Suppressor macrophage treated with lipopolysaccharide for 4 hours (primary cell): ENCODE measurements at regions not wholly inside any gene's neighbourhood (a gene's known extent, or its start where the extent isn't known, plus 50 kb on each side); places are given as distances from the start of the nearest gene placed in this dataset.
"Not testable (repeated sequence)": the region's sequence is repeated elsewhere in the genome, so short reads cannot be mapped to it uniquely, and the experiment has no call there.

Experiments
- DNase-seq: peaks from one replicate; pipeline ENCODE4 v3.0.0-alpha.2; 2020

- no peak for DNase-seq
Observed at GRCh38 chr1:67947114-67947513, 103.3 kb downstream of the DIRAS3 start.

DNA sequence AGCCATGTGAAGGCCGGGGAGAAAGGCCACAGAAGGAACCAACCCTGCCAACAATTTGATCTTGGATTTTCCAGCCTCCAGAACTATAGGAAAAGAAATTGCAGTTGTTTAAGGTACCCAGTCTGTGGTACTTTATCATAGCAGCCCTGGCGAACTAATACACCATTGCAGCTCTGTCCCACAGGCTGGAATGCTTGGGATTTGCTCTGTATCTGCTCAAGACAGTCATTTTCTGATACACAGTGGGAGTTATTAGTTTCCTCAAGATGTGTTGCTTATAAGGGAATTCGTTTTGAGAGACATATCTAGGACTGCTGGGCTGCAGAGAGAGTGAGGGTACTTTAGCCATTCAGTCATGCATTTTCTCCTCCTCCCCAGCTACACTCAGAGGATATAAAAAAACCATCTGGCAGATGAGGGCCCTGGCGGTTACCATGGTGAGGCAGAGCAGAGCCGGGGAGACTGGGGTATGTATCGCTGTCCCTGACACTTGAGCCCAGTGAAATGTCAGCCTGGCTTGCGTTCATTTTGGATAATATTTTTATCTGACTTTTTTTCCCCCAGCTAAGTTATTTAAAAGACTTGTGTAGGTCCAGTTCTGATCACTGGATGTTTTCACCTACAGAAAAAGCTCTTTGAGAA lies 104.6 kb downstream of the DIRAS3 start:
- no peak for DNase-seq

- DNase-seq, result no peak
Observed at GRCh38 chr1:67942274-67942673, 108.2 kb downstream of the DIRAS3 start.

GRCh38 chr1:67941746-67942145 lies 108.5 kb upstream of the GNG12 start:
- DNase-seq, result no peak

GRCh38 chr1:67941155-67941554 lies 107.9 kb upstream of the GNG12 start:
- no peak for DNase-seq

DNA sequence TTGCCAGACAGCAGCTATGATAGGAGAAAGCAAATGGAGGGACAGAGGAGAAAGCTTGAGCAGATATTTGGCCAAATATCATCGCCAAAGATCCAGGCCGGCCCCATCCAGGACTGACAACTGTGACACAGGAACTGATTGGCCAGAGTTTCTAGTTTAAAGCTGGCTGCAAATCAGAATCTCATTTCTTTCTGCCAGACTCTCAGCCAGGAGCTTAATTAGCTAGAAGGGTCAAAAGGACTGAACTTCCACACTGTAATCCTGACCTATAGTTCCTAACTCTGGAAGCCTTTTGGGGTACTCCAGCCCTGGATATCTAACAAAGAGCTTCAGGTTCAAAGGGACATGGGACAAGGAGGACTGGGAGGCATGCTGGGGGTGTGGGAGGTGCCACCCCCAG lies 106.7 kb upstream of the GNG12 start:
- no peak for DNase-seq

DNA sequence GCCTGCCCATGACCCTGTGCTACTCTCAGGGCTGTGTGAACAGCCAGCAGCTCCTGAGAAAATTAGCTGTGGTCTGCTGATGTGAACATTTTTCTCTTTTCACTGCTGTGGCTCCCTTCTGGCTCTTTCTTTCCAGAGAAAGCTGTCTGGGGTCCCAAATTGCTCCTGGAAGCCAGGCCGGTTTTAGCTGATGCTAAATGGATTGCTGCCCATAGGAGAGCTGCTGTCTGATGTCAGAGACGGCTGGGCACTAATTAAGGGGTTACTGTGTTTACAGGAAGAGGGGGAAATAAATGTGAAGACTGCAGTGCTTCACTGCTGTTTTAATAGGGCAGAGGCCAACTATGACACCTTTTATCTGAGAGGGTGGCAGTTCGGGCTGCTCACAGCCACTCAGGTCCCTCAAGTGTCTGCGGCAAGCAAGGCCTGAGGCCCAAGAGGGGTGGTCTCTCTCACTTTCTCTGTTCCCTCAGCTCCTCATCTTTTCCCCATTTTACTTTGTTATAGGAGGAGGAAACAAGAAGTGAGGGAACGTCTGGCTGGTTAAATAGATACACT lies 106.0 kb upstream of the GNG12 start:
- no peak for DNase-seq

DNA sequence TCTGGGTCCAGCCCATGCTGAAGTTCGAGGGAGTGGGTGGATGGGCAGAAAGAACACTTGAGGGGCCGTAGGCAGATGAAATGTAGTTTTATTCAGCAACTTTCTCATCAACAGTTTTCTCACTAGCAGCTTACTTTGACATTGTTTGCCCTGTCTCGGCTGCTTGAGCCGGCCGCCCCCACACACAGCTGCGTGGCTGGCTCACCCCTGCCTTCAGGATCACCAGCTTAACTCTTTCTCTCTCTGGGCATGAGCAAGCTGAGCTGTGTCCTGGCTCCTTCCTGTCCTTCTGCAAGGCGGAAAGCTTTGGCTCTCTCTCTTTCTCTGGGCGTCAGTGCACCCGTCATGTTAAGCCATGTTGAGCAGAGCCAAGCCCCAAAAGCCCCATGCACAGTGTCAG lies 104.4 kb upstream of the GNG12 start:
- no peak for DNase-seq

DNA sequence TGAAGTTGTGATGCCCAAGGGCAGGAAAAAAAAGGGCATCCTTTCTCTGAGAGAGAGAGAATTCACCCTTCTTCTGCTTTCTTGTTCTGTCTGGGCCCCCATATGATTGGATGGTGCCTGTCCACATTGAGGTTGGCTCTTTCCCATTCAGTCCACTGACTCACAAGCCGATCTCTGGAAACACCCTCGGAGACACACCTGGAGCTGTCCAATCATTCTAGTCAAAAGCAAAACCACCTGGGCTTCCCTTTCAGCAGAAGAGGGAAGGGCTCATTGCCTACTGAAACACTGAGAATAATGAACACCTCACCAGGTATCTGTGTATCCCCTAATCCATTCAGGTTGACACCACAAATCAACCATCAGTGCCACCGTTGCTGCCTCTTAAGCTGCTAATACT lies 103.7 kb upstream of the GNG12 start:
- no peak for DNase-seq

DNA sequence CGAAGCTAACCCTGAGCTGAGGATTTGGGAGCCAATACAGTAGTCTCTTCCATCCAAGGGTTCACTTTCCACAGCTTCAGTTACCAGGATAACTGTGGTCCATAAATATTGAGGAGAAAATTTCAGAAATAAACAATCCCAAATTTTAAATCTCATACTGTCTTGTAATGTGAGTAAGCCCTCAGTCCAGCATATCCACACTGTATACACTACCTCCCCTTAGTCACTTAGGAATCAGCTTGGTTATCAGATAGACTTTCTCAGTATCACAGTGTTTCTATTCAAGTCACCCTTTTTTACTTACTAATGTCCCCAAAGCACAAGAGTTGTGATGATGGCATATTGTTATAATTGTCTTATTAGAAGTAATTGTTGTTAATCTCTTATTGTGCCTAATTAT lies 102.3 kb upstream of the GNG12 start:
- DNase-seq, result no peak

DNA sequence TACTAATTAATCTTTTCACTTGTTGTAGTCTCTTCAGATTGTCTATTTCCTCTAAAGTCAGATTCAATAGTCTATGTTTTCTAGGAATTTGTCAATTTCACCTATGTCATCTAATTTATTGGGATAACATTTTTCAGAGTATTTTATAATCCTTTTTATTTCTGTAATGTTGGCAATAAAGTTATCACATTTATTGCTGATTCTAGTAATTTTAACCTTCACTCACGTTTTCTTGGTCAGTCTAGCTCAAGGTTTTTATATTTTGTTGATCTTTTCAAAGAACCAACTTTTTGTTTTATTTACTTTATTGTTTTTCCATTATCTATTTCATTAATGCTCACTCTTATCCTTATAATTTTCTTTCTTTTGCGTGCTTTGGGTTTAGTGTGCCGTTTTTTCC lies 97.9 kb upstream of the GNG12 start:
- DNase-seq, result no peak

GRCh38 chr1:67923074-67923473 lies 89.8 kb upstream of the GNG12 start:
- DNase-seq, result no peak

GRCh38 chr1:67921725-67922489 lies 88.6 kb upstream of the GNG12 start:
- DNase-seq, result no peak

DNA sequence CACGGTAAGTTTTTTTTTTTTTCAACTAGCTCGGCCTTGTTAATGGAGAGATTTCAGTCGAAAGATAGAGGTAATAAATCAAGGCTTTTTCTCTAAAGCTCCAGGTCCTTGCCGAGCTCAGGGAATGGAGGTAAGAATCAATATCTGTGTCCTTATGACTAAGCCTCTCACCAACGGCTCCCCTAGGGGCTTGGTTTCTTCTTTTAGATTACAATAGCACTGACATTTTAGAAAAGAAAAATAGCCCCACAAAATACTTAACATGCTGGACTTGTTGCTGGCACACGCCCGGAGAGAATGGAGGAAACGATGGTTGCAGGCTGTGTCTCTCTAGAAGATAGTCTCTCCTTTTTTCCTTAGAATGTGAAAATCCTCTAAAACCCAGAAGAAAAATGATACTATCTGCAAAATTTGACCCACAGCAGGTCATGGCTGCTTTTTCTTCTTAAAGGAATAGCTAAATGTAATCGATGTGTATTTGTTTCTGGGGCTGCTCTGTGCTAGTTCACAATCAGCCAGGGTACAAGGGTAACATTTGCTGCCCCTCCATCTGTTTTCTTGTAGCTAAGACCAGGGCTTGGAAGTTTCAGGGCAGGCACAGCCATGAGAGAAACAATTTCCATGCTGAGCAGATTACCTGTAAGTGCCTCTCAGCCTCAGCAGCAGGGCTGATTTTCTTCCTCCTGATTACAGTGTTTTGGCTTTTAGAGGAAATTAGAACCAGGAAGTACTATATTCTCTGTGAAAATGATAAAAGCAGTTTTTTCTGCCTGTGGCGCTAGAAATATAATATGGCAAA lies 86.2 kb upstream of the GNG12 start:
- no peak for DNase-seq

DNA sequence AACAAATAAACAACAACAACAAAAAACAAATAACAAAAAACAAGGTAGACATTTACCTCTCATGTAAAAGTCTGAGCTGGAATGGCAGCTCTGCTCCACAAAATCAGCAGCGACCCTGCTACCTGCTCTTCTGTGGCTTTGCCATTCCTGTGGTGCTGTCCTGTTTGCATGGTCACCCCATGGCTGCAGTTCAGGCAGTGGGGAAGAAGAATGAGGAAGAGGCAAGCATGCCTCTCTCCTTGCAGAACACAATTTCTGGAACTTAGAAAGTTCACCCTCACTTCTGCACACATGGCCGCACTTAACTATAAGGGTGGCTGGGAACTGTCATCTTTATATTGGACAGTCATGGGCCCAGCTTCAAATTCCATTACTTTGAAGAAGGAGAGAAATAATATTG lies 84.8 kb upstream of the GNG12 start:
- DNase-seq, result no peak

DNA sequence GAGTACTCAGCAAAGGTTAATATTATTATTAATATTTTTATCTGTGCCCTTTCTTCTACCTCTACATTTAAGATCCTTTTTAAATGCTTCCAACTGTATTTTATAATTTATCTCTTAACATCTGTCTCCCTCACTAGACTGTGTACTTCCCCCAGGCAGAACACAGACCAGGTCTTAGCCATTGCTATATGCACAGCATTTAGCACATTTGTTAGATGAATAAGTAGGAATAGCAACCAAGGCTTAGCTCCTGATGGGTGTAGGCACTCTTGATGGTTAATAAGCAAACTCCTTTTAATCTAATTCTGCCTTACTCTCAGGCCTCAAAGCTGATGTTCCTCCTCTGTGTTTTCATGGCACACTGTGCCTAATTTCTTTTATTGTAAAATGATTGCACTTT lies 83.7 kb upstream of the GNG12 start:
- no peak for DNase-seq

GRCh38 chr1:67916140-67916886 lies 83.0 kb upstream of the GNG12 start:
- DNase-seq, result no peak

DNA sequence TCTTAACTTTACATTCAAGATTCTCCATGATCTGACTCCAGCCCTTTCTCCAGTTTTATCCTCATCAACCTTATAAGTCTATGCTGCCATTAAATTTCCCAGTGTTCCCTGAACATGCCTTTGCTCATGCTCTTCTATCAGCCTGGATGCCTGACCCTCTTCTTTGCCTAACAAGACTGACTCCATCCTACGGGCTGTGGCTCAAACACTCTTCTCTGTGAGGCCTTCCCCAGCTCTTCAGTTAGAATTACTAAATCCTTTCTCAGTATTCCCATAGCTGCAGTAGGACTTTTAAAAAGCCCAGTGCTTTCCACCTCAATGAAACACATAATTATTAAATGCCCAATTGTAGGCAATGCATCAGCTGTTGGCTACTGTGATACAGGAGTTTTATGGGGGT lies 76.5 kb upstream of the GNG12 start:
- no peak for DNase-seq

- no peak for DNase-seq
Observed at GRCh38 chr1:67908250-67908936, 75.1 kb upstream of the GNG12 start.

DNA sequence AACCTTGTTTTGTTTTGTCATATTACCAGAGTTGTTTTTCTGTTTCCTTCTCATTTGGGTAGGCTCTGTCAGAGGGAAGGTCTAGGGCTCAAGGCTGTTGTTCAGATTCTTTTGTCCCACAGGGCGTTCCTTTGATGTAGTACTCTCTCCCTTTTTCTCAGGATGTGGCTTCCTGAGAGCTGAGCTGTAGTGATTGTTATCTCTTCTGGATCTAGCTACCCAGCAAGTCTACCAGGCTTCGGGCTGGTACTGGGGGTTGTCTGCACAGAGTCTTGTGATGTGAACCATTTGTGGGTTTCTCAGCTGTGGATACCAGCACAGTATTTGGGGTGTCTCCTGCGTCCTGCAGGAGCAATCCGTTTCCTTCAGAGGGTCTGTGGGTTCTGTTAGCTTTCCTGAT lies 74.2 kb upstream of the GNG12 start:
- not testable (repeated sequence) for DNase-seq

DNA sequence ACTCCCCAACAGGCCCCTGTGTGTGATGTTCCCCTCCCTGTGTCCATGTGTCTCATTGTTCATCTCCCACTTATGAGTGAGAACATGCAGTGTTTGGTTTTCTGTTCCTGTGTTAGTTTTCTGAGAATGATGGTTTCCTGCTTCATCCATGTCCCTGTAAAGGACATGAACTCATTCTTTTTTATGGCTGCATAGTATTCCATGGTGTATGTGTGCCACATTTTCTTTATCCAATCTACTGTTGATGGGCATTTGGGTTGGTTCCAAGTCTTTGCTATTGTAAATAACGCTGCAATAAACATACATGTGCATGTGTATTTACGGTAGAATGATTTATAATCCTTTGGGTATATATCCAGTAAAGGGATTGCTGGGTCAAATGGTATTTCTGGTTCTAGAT lies 72.7 kb upstream of the GNG12 start:
- not testable (repeated sequence) for DNase-seq

- not testable (repeated sequence) for DNase-seq
Observed at GRCh38 chr1:67902546-67903223, 69.4 kb upstream of the GNG12 start.
